RCC 7860 (cell line): ENCODE measurements at regions not wholly inside any gene's neighbourhood (a gene's known extent, or its start where the extent isn't known, plus 50 kb on each side); places are given as distances from the start of the nearest gene placed in this dataset.
"Not testable (repeated sequence)": the region's sequence is repeated elsewhere in the genome, so short reads cannot be mapped to it uniquely, and the experiment has no call there.

ENCODE experiments used
- DNase-seq: peaks from one replicate; pipeline ENCODE4 v3.0.0-alpha.2; 2015; ENCODE audit warnings: low spot score
- FAIRE-seq: peaks from 2 replicates; lab custom pipeline; 2012; peaks lifted over from hg19 to GRCh38; lab: Jason Lieb, UNC

DNA sequence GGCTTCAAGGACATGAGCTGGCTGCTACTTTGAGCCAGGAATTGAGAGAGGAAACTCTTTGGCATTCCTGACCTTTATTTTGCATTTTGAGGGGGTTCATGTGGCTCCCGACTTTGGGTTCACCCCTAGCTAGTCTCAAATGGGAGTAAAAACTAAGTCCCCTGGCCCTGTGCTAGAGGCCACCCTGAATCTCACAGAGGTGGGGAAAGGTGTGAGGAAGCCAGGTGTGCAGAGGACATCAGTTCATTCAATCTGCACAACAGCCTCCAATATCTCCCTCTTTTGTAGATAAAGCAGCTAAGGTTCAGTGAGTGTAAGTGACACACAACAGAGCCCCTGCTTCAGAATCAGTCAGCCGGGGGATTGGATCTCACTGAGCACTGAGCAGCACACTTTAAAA, 325.7 kb downstream of the DCDC2C start:
- DNase-seq (no peak), FAIRE-seq (no peak)

- no peak for FAIRE-seq
- no peak for DNase-seq
Observed at GRCh38 chr2:4039896-4040295, 336.5 kb downstream of the DCDC2C start.

- DNase-seq (peak; percentile 20), FAIRE-seq (no peak)
Observed at GRCh38 chr2:4047961-4048891, 344.9 kb downstream of the DCDC2C start.

DNA sequence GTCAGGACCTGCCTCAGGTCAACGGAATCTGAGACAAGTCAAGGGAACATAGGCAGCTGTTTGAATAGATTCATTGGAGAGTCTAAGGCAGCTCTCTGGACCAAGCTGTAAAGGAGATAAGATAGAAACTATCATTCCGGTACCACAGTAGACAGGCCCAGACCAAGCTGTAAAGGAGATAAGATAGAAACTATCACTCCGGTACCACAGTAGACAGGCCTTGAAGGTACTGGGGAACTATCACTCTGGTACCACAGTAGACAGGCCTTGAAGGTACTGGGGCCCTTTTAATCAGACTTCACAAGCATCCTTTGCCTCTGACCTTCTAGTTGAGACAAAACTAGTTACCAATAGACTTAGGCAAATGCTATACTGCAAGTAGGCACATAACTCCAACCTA, 346.1 kb downstream of the DCDC2C start:
- DNase-seq: no peak
- no peak for FAIRE-seq

DNA sequence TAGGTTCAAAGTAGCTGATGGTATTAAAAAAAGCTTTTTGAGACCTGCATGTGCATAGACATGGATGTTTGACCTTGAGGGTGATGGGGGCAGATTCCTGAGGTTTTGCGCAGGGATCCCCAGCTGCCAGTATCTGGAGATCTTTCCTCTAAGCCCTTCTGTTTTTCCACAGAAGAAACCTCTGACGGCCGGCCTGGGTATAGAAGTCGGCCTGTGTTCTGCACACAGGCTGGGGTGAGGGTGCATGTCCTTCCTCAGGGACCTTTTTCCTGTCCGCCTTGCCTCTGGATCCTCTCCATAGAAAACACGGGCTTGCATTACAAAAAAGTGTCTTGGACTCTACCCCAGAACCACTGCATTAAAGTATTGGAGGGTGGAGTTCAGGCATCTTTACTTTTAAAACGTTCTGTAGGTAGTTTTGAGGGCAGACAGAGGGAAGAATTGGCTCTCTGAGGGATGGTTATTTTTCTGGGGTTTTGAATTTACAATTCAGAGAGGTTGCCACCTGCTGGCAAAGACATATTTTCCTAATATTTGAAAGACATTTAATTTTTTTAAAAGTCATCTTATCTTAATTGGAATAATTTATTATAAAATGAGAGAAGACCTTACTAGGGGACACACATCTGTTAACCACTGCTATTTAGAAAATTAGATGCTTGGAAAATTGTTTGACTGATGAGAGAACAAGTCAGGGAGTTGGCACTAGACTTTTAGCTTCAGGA, 350.6 kb downstream of the DCDC2C start:
- FAIRE-seq: no peak
- DNase-seq: no peak

DNA sequence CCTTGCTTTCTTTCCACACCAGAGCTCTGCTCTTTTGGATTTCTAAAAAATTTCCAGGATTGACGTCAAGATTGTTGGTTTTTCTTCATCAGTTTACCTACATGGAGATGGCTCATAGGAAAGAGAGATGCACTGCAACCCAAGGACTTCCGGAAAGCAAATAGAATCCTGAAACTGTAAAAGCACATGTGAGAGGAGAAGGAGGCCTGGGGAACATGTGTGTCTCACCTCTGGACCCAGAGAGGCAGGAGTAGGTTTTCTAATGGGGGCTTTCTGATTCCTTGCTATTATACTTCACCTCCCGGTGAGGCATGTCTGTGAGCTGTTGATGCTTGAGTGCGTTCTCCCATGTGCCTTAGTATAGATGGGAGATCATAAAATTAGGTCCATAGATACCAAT, 362.8 kb downstream of the DCDC2C start:
- DNase-seq (no peak), FAIRE-seq (no peak)

DNA sequence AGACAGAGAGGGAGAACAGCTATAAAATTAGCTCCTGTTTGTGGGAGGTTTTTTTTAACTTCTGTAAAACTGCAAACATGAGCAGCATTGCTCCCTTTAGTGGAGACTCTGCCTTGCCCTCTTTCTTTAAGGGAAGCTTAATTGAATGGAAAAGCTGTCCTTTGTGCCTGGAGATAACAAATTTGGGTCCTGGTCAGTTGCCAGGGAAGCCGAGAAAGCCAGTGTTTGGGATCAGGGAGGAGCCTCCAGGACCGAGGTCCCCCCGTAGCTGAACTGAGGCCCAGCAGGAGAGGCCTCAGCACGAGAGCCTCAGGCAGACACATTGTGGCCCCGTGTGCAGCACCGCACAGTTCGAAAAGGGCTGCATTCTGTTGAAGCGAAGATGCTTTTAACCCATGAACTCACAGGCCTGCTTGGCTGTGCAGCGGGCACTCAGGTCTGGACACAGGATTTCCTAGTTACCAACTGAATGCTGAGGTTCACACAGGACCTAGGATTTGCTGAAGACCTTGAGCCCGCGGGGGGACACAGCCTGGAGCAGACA, 369.7 kb downstream of the DCDC2C start:
- no peak for DNase-seq
- FAIRE-seq: no peak

DNA sequence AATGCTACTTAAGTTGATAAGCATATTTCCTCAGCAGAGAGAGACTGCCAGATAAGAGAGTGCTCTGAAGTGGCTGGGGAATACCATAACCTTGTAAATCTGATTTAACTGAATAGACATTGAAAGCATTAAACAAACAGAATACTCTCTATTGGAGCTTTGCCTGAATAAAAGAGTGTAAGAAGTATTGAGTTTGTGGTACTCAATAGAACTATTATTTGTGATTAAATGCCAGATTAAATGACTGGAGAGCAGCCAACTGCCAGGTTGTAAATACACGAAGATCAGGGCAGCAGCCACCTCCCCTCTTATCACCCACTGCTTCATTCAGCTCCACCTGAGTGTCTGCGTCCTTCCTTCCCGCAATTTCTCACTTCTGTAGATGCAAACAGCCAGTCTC, 373.6 kb downstream of the DCDC2C start:
- DNase-seq: no peak
- FAIRE-seq: no peak

DNA sequence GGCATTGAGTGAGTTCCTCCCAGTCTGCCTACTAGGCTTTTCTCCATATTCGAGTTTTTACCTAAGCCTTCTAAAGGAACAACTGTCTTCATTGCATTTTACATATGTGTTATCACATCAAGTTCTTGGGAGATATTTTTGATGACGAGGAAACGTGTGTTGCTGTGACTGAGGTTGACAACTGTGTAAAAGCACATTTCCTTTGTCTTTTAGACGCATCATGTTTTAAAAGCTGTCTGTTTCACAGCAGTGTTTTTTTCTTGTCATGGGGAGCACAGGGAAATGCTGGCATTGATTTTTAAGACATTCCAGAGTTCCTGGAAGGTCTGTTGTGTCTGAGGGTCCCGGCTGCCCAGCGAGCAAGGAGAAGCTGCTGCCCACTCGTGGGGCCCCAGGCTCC, 381.8 kb downstream of the DCDC2C start:
- FAIRE-seq: no peak

DNA sequence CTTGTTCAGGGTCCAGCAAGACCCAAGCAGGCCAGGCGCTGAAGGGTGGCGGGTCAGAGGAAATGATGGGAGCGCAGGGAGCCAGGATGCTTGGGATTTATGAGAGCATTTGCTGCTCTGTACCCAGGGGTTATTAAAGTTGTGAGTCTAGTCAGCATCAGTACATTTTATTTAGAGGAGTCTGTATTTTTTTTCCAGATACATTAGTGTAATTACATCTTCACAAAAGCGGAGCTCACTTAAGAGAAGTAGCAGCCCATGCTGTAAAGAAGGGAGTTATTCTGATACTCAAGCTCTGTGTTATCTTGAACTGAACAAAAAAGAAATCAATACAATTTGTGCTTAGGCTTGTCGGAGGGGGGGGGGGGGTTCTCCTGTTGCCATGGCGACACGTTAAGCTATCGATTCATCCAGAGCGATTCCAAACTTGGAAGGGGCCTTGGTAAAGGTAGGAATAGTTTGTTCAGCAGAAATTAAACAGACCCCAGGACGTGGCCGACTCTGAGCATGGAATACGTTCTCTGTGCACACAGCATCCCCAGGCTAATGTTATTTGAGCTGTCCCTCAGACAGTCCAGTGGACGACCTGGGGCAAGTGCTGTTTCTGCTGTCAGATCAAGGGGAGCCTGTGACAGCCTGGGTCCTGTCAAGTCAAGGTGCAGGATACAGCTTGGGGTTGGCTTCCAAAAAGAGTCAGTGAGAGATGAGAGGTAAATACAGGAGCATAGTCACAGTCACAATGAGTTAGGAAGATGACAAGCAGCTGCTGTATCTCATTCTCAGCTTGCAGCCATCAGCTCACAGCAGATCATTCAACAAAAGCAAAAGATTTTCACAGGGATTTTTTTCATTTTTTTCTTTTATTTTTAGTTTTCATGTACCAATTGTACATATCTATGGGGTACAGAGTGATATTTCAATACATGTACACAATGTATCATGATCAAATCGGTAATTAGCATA, 387.6 kb downstream of the DCDC2C start:
- FAIRE-seq: no peak

More for the DNA sequence above, 381.8 kb downstream of the DCDC2C start:
- DNase-seq: no peak

DNA sequence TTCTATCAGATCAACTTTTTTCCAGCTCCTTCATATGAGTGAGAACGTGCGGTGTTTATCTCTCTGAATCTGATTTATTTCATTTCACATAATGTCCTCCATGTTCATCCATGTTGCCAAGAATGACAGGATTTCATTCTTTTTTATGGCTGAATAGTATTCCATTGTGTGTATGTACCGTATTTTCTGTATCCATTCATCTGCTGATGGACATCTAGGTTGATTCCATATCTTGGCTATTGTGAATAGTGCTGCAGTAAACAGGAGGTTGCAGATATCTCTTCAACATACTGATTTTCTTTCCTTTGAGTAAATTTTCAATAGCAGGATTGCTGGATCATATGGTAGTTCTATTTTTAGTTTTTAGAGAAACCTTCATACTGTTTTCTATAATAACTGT, 388.5 kb downstream of the DCDC2C start:
- FAIRE-seq (no peak), DNase-seq (no peak)

More for the DNA sequence above, 387.6 kb downstream of the DCDC2C start:
- no peak for DNase-seq

DNA sequence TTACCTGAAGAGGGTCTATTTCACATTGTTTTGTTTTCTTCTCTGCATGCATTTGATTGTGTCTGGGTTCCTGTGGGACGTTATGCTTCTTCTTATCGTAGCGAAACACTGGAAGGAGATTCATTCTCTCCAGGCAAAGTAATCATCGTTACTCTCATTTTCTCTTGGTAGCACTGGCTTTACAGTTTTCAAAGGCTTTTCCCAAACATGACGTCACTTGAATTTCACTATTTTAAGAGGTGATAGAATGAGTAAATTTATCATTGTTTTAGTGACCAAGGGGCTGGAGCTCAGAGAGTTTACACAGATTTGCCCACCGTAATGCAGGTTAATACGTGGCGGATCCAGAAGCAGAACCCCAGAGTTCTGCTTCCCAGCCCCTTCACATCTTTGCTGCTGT, 391.4 kb downstream of the DCDC2C start:
- no peak for FAIRE-seq
- DNase-seq: no peak

DNA sequence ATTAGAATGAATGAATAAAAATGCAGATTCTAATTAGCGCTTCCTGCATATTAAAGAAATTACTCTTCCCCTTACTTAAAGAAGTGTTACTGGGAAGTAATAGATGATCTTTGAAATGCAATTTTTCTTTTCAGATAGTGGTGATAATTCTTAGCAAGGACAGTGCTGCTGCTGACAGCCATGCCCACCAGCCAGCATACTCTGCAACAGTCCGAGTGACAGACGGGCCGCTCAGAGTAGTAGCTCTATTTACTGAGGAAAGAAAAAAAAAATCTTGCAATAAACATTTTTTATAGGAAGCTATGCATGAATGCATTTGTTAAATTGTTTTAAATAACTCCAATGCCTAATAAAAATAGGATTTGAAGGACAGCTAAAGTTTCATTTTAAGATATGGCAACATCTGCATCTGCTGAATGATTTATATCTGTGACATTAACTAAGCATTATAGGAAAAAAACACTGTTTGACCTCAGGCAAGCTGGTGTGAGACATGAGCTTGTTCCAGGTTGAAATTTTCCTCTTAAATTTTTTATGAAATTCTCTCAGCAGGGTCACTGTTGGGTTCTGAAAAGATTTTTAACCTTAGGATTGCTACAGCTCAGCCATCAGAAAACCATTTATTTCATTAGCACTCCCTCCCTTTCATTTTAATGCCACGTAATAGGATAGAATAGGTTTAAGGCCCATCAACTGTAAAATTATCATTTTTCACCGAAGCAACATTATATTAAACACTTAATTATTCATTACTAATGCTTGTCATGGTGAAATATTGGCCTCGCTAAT, 393.8 kb downstream of the DCDC2C start:
- FAIRE-seq: no peak

GRCh38 chr2:4098137-4098536, 394.8 kb downstream of the DCDC2C start:
- DNase-seq (no peak), FAIRE-seq (no peak)

More for the DNA sequence above, 393.8 kb downstream of the DCDC2C start:
- DNase-seq: no peak

GRCh38 chr2:4101936-4102335, 398.6 kb downstream of the DCDC2C start:
- FAIRE-seq (no peak), DNase-seq (no peak)

- no peak for FAIRE-seq
- DNase-seq: no peak
Observed at GRCh38 chr2:4107179-4107578, 403.8 kb downstream of the DCDC2C start.

DNA sequence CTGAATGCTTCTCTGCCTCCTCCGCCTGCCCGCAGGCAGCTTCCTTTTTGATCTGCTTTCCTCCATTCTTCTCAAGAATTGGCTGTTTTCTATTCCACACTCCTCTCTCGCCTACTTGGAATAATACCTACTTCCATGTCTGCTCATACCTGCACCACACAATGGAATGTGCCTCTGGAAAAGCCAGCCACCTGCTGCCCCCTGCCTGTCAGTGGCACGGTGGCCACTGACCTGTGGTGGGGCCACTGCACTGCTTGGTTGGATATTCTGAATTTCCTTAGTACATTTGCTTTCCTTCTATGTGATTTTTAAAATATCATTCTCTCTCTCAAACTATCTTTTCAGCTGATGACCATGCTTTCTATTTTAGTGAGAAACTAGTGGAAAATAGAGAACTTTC, 406.9 kb downstream of the DCDC2C start:
- DNase-seq: no peak
- FAIRE-seq: no peak

DNA sequence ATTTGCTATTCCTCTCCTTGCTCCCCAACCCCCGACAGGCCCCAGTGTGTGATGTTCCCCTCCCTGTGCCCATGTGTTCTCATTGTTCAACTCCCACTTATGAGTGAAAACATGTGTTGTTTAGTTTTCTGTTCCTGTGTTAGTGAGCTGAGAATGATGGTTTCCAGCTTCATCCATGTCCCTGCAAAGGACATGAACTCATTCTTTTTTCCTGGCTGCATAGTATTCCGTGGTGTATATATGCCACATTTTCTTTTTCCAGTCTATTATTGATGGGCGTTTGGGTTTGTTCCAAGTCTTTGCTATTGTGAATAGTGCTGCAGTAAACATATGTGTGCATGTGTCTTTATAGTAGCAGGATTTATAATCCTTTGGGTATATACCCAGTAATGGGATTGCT, 412.1 kb downstream of the DCDC2C start:
- not testable (repeated sequence) for FAIRE-seq, DNase-seq

- no peak for DNase-seq
- no peak for FAIRE-seq
Observed at GRCh38 chr2:4122726-4123125, 419.4 kb downstream of the DCDC2C start.

DNA sequence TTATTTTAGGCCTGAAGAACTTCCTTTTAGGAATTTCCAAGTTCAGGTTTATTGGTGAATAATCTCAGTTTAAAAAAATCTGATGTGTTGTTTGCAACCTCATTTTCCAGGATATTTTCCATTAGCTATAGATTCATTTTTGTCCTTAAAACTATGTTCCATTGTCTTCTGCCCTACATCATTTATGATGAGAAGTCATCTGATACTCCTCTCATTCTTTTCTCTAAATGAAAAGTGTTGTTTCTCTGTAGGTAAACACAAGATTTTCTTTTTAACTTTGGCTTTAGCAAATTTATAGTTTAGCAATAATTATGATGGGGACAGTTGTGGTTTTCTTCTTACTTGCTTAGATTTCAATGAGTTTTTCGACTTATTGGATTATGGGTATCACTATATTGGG, 427.3 kb downstream of the DCDC2C start:
- FAIRE-seq: no peak
- no peak for DNase-seq
